HEK293 (cell line): ENCODE measurements at regions not wholly inside any gene's neighbourhood (a gene's known extent, or its start where the extent isn't known, plus 50 kb on each side); places are given as distances from the start of the nearest gene placed in this dataset.

ENCODE experiments used
- CTCF ChIP-seq: fragments of 450-650 bp; formaldehyde crosslinking; IDR thresholded peaks from 2 replicates; pipeline ENCODE4 v1.5.1; 2016; ENCODE audit warnings: missing biosample characterization, missing genetic modification characterization
- GLI4 ChIP-seq: fragments of 450-650 bp; formaldehyde crosslinking; IDR thresholded peaks from 2 replicates; pipeline ENCODE4 v1.5.1; 2016; ENCODE audit warnings: missing biosample characterization, missing genetic modification characterization
- REST ChIP-seq: fragments of 450-650 bp; formaldehyde crosslinking; IDR thresholded peaks from 2 replicates; pipeline ENCODE4 v1.5.1; 2016; ENCODE audit warnings: missing biosample characterization, missing genetic modification characterization
- TCF7L2 ChIP-seq: IDR thresholded peaks from 2 replicates; pipeline ENCODE4 v1.6.1; 2011; ENCODE audit warnings: low read depth, mild to moderate bottlenecking, inconsistent platforms, low read length, moderate library complexity, borderline replicate concordance
- YY1 ChIP-seq: fragments of 450-650 bp; formaldehyde crosslinking; IDR thresholded peaks from 2 replicates; pipeline ENCODE4 v1.5.1; 2018; ENCODE audit warnings: missing biosample characterization, missing genetic modification characterization
- YY2 ChIP-seq: fragments of 450-650 bp; formaldehyde crosslinking; IDR thresholded peaks from 2 replicates; pipeline ENCODE4 v1.5.1; 2016; ENCODE audit warnings: missing biosample characterization, missing genetic modification characterization
- ZBTB17 ChIP-seq: fragments of 450-650 bp; formaldehyde crosslinking; IDR thresholded peaks from 2 replicates; pipeline ENCODE4 v1.5.1; 2016; ENCODE audit warnings: missing biosample characterization, missing genetic modification characterization
- ZFP69B ChIP-seq: fragments of 450-650 bp; formaldehyde crosslinking; IDR thresholded peaks from 2 replicates; pipeline ENCODE4 v1.5.1; 2016; ENCODE audit warnings: missing biosample characterization, missing genetic modification characterization
- ZNF548 ChIP-seq: fragments of 450-650 bp; formaldehyde crosslinking; IDR thresholded peaks from 2 replicates; pipeline ENCODE4 v1.5.1; 2016; ENCODE audit warnings: missing biosample characterization, missing genetic modification characterization
- ZSCAN5A ChIP-seq: fragments of 450-650 bp; formaldehyde crosslinking; IDR thresholded peaks from 2 replicates; pipeline ENCODE4 v1.5.1; 2016; ENCODE audit warnings: missing biosample characterization, missing genetic modification characterization
- TF ChIP-seq, protein P1 (sequence below): fragments of 450-650 bp; formaldehyde crosslinking; IDR thresholded peaks from 2 replicates; pipeline ENCODE4 v1.5.1; 2017; ENCODE audit warnings: missing biosample characterization, missing genetic modification characterization
- TF ChIP-seq, protein P2 (sequence below): fragments of 450-650 bp; formaldehyde crosslinking; IDR thresholded peaks from 2 replicates; pipeline ENCODE4 v1.5.1; 2016; ENCODE audit warnings: missing biosample characterization, missing genetic modification characterization, low read depth

GRCh38 chr15:79209116-79209515 is 73.4 kb upstream of the ANKRD34C start:
- TF ChIP-seq GLI4 (tag by site-specific recombination) (no peak), YY2 (tag by site-specific recombination) (no peak), ZBTB17 (tag by site-specific recombination) (no peak), ZSCAN5A (no peak), CTCF (tag by site-specific recombination) (no peak), ZFP69B (no peak), YY1 (no peak), TCF7L2 (no peak), ZNF548 (tag by site-specific recombination) (no peak), REST (tag by site-specific recombination) (no peak)
- TF ChIP-seq, protein P1, sequence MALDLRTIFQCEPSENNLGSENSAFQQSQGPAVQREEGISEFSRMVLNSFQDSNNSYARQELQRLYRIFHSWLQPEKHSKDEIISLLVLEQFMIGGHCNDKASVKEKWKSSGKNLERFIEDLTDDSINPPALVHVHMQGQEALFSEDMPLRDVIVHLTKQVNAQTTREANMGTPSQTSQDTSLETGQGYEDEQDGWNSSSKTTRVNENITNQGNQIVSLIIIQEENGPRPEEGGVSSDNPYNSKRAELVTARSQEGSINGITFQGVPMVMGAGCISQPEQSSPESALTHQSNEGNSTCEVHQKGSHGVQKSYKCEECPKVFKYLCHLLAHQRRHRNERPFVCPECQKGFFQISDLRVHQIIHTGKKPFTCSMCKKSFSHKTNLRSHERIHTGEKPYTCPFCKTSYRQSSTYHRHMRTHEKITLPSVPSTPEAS (tag by site-specific recombination), result no peak
- TF ChIP-seq, protein P2, sequence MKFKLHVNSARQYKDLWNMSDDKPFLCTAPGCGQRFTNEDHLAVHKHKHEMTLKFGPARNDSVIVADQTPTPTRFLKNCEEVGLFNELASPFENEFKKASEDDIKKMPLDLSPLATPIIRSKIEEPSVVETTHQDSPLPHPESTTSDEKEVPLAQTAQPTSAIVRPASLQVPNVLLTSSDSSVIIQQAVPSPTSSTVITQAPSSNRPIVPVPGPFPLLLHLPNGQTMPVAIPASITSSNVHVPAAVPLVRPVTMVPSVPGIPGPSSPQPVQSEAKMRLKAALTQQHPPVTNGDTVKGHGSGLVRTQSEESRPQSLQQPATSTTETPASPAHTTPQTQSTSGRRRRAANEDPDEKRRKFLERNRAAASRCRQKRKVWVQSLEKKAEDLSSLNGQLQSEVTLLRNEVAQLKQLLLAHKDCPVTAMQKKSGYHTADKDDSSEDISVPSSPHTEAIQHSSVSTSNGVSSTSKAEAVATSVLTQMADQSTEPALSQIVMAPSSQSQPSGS, result no peak
